Epithelial cell of esophagus (primary cell): ENCODE measurements at regions not wholly inside any gene's neighbourhood (a gene's known extent, or its start where the extent isn't known, plus 50 kb on each side); places are given as distances from the start of the nearest gene placed in this dataset.

Experiments
- DNase-seq: peaks from one replicate; pipeline ENCODE4 v3.0.0; 2010; ENCODE audit warnings: low read depth
- H3K4me3 ChIP-seq: 2 replicates; pipeline ENCODE4 v1.5.1; 2011; ENCODE audit warnings: mild to moderate bottlenecking, low read length, control low read depth
- TF ChIP-seq, protein P1 (sequence below): IDR thresholded peaks from 2 replicates; pipeline ENCODE4 v1.5.1; 2011; ENCODE audit warnings: low read depth, mild to moderate bottlenecking, low read length, control low read depth, inconsistent platforms; ENCODE audit not compliant: insufficient read depth; ENCODE audit errors: missing control alignments

DNA sequence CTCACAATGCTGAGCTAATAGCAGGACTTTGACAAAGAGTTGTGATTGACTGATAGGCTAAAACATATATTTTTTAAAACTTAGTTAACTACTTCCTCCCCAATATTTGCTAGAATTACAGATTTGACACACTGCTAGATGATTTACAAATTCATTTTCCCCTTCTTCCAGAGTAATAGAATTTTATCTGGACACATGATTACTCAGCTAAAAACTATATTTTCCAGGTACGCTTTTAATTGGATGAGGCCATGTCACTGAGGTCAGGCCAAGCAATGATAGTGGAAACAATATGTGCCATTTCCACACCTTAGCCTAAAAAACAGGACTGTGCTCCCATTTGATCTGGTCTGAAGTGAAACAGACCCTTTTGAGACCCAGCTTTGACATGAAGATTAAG is 193.3 kb upstream of the PGRMC2 start:
- TF ChIP-seq, protein P1, sequence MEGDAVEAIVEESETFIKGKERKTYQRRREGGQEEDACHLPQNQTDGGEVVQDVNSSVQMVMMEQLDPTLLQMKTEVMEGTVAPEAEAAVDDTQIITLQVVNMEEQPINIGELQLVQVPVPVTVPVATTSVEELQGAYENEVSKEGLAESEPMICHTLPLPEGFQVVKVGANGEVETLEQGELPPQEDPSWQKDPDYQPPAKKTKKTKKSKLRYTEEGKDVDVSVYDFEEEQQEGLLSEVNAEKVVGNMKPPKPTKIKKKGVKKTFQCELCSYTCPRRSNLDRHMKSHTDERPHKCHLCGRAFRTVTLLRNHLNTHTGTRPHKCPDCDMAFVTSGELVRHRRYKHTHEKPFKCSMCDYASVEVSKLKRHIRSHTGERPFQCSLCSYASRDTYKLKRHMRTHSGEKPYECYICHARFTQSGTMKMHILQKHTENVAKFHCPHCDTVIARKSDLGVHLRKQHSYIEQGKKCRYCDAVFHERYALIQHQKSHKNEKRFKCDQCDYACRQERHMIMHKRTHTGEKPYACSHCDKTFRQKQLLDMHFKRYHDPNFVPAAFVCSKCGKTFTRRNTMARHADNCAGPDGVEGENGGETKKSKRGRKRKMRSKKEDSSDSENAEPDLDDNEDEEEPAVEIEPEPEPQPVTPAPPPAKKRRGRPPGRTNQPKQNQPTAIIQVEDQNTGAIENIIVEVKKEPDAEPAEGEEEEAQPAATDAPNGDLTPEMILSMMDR: no peak
- H3K4me3 ChIP-seq: no peak overlapping the region
- no peak for DNase-seq

DNA sequence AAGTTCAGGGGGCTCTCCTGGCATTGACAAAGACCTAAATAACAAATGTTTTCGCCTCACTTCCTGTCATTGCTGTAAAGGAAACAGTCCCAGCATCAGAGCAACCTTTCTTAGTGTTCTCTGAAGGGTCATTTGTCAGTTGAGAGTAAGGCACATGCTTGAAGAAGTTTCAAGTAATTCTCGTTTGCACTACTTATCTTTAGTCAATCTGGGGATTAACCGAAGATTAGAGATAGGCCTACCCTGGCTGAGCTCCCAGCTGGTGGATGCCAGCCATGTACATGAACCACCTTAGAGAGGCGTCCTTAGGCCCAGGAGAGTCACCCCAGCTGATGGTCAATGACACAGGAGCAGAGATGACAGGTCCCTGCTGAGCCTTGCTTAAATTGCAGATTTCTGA is 189.9 kb upstream of the PGRMC2 start:
- H3K4me3 ChIP-seq: no peak overlapping the region
- no peak for DNase-seq
- TF ChIP-seq, protein P1: no peak

DNA sequence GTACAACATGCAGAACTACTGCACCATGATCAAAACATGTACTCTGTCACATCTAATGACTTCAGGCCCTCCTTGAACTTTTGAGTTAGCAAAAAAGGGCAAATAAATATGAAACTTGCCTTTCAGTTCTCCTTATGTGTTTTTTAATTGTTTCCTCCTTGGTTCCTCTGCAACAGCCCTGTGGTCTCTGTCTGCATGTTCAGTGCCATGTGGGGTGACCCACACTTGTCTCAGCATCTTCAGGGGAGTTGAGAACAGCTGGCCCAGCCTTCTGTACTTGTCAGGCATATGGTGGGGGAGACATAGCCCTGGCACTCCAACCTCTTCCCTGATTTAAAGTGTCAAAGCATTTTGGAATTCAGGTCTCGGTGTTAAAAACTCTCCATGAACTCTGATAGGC is 188.0 kb upstream of the PGRMC2 start:
- no peak overlapping the region for H3K4me3 ChIP-seq
- no peak for DNase-seq
- TF ChIP-seq, protein P1: no peak

GRCh38 chr4:128471576-128471975 is 184.0 kb upstream of the PGRMC2 start:
- TF ChIP-seq, protein P1: no peak
- DNase-seq: no peak
- no peak overlapping the region for H3K4me3 ChIP-seq

DNA sequence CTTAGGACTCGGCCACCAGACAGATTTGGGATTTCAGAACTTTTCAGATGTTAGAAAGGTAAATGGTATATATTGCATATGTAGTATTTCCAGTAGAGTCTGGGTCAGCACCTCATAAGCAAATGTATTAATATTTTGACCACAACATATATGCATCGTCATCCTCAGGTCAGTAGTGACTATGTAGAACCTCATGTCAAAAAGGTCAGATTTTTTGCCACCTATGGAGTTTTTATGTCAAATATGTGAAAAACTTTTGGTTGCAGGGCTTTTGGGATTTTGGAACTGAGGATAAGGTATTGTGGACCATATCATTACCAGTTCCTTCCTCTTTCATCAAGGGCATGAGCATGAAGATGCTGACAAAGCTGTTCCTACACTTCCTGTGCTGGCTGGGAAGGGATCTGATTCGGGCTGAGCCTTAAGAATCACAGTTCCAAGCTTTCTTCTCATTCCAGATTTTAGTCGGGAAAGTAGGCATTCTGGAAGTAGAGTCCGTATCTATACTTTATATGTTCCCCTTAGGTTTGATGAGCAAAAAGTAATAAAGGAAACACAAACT is 183.0 kb upstream of the PGRMC2 start:
- no peak overlapping the region for H3K4me3 ChIP-seq
- TF ChIP-seq, protein P1: no peak
- no peak for DNase-seq

- no peak overlapping the region for H3K4me3 ChIP-seq
- peak; percentile 53 for DNase-seq
- TF ChIP-seq, protein P1: no peak
Observed at GRCh38 chr4:128468123-128468989, 180.7 kb upstream of the PGRMC2 start.
